Spleen (tissue), 7 donors: ENCODE measurements at regions not wholly inside any gene's neighbourhood (a gene's known extent, or its start where the extent isn't known, plus 50 kb on each side); places are given as distances from the start of the nearest gene placed in this dataset.

ENCODE experiments used
- CTCF ChIP-seq, 11 experiments: fragments of 200-600 bp in 7 of 11; fragments of 450-650 bp in 4 of 11; sonication (generic) in 4 of 11; IDR thresholded peaks in 8 of 11; conservative IDR thresholded peaks in 3 of 11; 1 replicate in 7 of 11; 2 replicates in 4 of 11; pipeline versions ENCODE4 v1.4.0 to v1.8.0; 2016 to 2021; ENCODE audit warnings: antibody characterized with exemption in 11 of 11, inconsistent platforms in 4 of 11, mild to moderate bottlenecking in 1 of 11
- POLR2A ChIP-seq, 3 donors: fragments of 450-650 bp; IDR thresholded peaks; one replicate each; pipeline ENCODE4 v1.5.1; 2017; ENCODE audit warnings: antibody characterized with exemption in 3 of 3, mild to moderate bottlenecking in 1 of 3
- donor health status: DM: no; HTN: no; CAD: no; lungs with moderate emphysema.
- donor health status: DM: no; HTN: no; CAD: no.
- donor health status: DM: no; HTN: no; CAD: no.

- TF ChIP-seq CTCF (IDR thresholded peaks at IDR 0.05 in 8 of 11, conservative IDR thresholded peaks at IDR 0.05 in 3 of 11) (no peak), POLR2A (IDR thresholded peaks at IDR 0.05) (no peak)
Observed at GRCh38 chr12:92271341-92271740, 125.7 kb upstream of the BTG1 start.
